GM12878 (cell line): ENCODE measurements at regions not wholly inside any gene's neighbourhood (a gene's known extent, or its start where the extent isn't known, plus 50 kb on each side); places are given as distances from the start of the nearest gene placed in this dataset.

Experiments
- ATAC-seq: fragments of 200-7000 bp; cut with Tn5 transposase; 3 replicates; pipeline ENCODE4 v1.9.1; 2020; ENCODE audit warnings: mild to moderate bottlenecking, moderate library complexity
- BruUV-seq: library from RNA; stranded (reverse); fragments of 400-500 nt; replicated peaks from 2 replicates; lab custom pipeline; 2021; lab: Mats Ljungman, UMichigan
- CTCF ChIA-PET: fragments of 300-600 bp; sonication (Branson Sonifier 250); formaldehyde crosslinking; extraction: SDS; loops from one replicate; lab custom pipeline; 2021; ENCODE audit warnings: inconsistent platforms; lab: Yijun Ruan, JAX
- POLR2A ChIA-PET: fragments of 350-600 bp; formaldehyde crosslinking; extraction: SDS; loops from one replicate; lab custom pipeline; 2021; ENCODE audit warnings: inconsistent platforms; lab: Charles Lee
- RAD21 ChIA-PET: fragments of 300-600 bp; sonication (Branson Sonifier 250); formaldehyde crosslinking; loops from one replicate; lab custom pipeline; 2023; ENCODE audit warnings: antibody characterized with exemption; ENCODE audit not compliant: unreplicated experiment; lab: Charles Lee
- SMC1A ChIA-PET: fragments of 300-600 bp; sonication (Branson Sonifier 250); formaldehyde crosslinking; loops from one replicate; lab custom pipeline; 2023; ENCODE audit not compliant: unreplicated experiment, uncharacterized antibody; lab: Charles Lee
- DNase-seq: peaks from one replicate; pipeline ENCODE4 v3.0.0-alpha.2; 2011; ENCODE audit warnings: low read depth, low spot score
- FAIRE-seq: peaks from 3 replicates; lab custom pipeline; 2011; peaks lifted over from hg19 to GRCh38; lab: Jason Lieb, UNC
- H2AFZ ChIP-seq: 2 replicates; pipeline ENCODE4 v1.6.0; 2011; ENCODE audit warnings: low read depth, low read length, control low read depth; ENCODE audit not compliant: control insufficient read depth
- H3K27ac ChIP-seq: 2 replicates; pipeline ENCODE4 v1.5.1; 2011; ENCODE audit warnings: control low read depth; ENCODE audit not compliant: control insufficient read depth, insufficient read depth
- H3K27me3 ChIP-seq, 2 experiments: replicated peaks in 1 of 2; 2 replicates each; pipeline versions ENCODE4 v1.6.0 to v1.6.1; 2011; ENCODE audit warnings: low read length in 1 of 2; ENCODE audit not compliant: control insufficient read depth in 2 of 2, insufficient read depth in 2 of 2
- H3K36me3 ChIP-seq, 2 experiments: 2 replicates each; pipeline ENCODE4 v1.5.1; 2011; ENCODE audit warnings: low read length in 1 of 2; ENCODE audit not compliant: control insufficient read depth in 2 of 2, insufficient read depth in 2 of 2
- H3K4me1 ChIP-seq: 2 replicates; pipeline ENCODE4 v1.6.1; 2011; ENCODE audit warnings: mild to moderate bottlenecking, low read length, moderate library complexity, mixed read lengths; ENCODE audit not compliant: control insufficient read depth, insufficient read depth
- H3K4me2 ChIP-seq: 2 replicates; pipeline ENCODE4 v1.6.0; 2011; ENCODE audit warnings: control low read depth; ENCODE audit not compliant: control insufficient read depth, insufficient read depth
- H3K4me3 ChIP-seq: fragments of 200-600 bp; sonication (generic); 2 replicates; pipeline ENCODE4 v1.5.1; 2016
- H3K79me2 ChIP-seq: 2 replicates; pipeline ENCODE4 v1.6.0; 2011; ENCODE audit warnings: low read length; ENCODE audit not compliant: control insufficient read depth, insufficient read depth
- H3K9ac ChIP-seq: 2 replicates; pipeline ENCODE4 v1.8.0; 2011; ENCODE audit warnings: low read length, control low read depth, mixed read lengths; ENCODE audit not compliant: control insufficient read depth, insufficient read depth
- H3K9me3 ChIP-seq: replicated peaks from 3 replicates; pipeline ENCODE4 v1.5.1; 2011; ENCODE audit warnings: mild to moderate bottlenecking, low read length; ENCODE audit not compliant: control insufficient read depth, insufficient read depth
- H4K20me1 ChIP-seq: 2 replicates; pipeline ENCODE4 v1.6.0; 2011; ENCODE audit not compliant: control insufficient read depth, insufficient read depth
- ASH2L ChIP-seq: fragments of 300-600, 200-600 bp; sonication (generic); IDR thresholded peaks from 2 replicates; pipeline ENCODE4 v1.6.1; 2017; ENCODE audit warnings: low read depth, mild to moderate bottlenecking, borderline replicate concordance
- BHLHE40 ChIP-seq, 2 experiments: fragments of 450-650 bp in 1 of 2; IDR thresholded peaks; 2 replicates each; pipeline ENCODE4 v1.6.1; 2011 to 2017; ENCODE audit warnings: low read depth in 2 of 2, borderline replicate concordance in 1 of 2, improper control_type of control experiment in 1 of 2, low read length in 1 of 2, mild to moderate bottlenecking in 1 of 2
- KDM1A ChIP-seq: fragments of 200-600 bp; sonication (generic); IDR thresholded peaks from 2 replicates; pipeline ENCODE4 v1.6.1; 2016; ENCODE audit warnings: borderline replicate concordance
- RAD21 ChIP-seq: IDR thresholded peaks from 2 replicates; pipeline ENCODE4 v1.6.1; 2011; ENCODE audit warnings: mild to moderate bottlenecking, low read depth, low read length, moderate library complexity; ENCODE audit not compliant: insufficient read depth
- ZNF24 ChIP-seq: fragments of 450-650 bp; IDR thresholded peaks from 2 replicates; pipeline ENCODE4 v1.6.1; 2017; ENCODE audit warnings: antibody characterized with exemption, mild to moderate bottlenecking
- WGBS: methylation state at CpG from one replicate; pipeline ENCODE4 v1.1.6; 2016; ENCODE audit warnings: low lambda C conversion rate; ENCODE audit not compliant: insufficient replicate concordance, insufficient coverage; ENCODE audit errors: missing lambda C conversion rate; 5-methylcytosine and 5-hydroxymethylcytosine counted together
- in situ Hi-C: fragments of 300-500 bp; cut with MboI; formaldehyde crosslinking; loops from 9 replicates; pipeline ENCODE4 v1.14.3; 2018; ENCODE audit warnings: mixed read lengths
- intact Hi-C: fragments of 100-400 bp; cut with micrococcal nuclease; formaldehyde crosslinking; loops from one replicate; pipeline ENCODE4 v1.14.2; 2022; ENCODE audit not compliant: unreplicated experiment
- TF ChIP-seq, protein P1 (sequence below): IDR thresholded peaks from 2 replicates; pipeline ENCODE4 v1.6.1; 2011; ENCODE audit warnings: borderline replicate concordance, low read depth, mild to moderate bottlenecking, moderate library complexity, mixed read lengths, low read length; ENCODE audit not compliant: insufficient read depth; ENCODE audit errors: extremely low read length
- TF ChIP-seq, protein P2 (sequence below): IDR thresholded peaks from 2 replicates; pipeline ENCODE4 v1.6.1; 2012; ENCODE audit warnings: low read depth, low read length, improper control_type of control experiment

GRCh38 chr5:173828952-173829351, 59.2 kb upstream of the CPEB4 start:
- TF ChIP-seq ZNF24 (no peak), KDM1A (no peak), RAD21 (no peak), ASH2L (no peak), BHLHE40 (IDR thresholded peaks at IDR 0.05; ENCODE audit: borderline replicate concordance in 1 of 2, low read depth in 2 of 2, low read length in 1 of 2) (no peak)
- TF ChIP-seq, protein P1, sequence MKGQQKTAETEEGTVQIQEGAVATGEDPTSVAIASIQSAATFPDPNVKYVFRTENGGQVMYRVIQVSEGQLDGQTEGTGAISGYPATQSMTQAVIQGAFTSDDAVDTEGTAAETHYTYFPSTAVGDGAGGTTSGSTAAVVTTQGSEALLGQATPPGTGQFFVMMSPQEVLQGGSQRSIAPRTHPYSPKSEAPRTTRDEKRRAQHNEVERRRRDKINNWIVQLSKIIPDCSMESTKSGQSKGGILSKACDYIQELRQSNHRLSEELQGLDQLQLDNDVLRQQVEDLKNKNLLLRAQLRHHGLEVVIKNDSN = no peak
- TF ChIP-seq, protein P2, sequence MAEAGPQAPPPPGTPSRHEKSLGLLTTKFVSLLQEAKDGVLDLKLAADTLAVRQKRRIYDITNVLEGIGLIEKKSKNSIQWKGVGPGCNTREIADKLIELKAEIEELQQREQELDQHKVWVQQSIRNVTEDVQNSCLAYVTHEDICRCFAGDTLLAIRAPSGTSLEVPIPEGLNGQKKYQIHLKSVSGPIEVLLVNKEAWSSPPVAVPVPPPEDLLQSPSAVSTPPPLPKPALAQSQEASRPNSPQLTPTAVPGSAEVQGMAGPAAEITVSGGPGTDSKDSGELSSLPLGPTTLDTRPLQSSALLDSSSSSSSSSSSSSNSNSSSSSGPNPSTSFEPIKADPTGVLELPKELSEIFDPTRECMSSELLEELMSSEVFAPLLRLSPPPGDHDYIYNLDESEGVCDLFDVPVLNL = no peak
- H3K4me1 ChIP-seq = peaks cover 43% of the 10 kb centered on the region
- intact Hi-C loops = no loop called here

More at GRCh38 chr5:173828952-173829351, 59.2 kb upstream of the CPEB4 start:
- Histone ChIP-seq H3K4me3 (no peak overlapping the region), H3K9me3 (peaks cover 2% of the 10 kb centered on the region; the same call in 2 of the 3 replicates), H3K9ac (no peak overlapping the region), H3K79me2 (no peaks in the 10 kb centered on the region), H3K36me3 (no peaks in the 10 kb centered on the region), H4K20me1 (no peaks in the 10 kb centered on the region), H3K4me2 (no peak overlapping the region), H3K27me3 (no peaks in the 10 kb centered on the region), H3K27ac (no peak overlapping the region), H2AFZ (no peak overlapping the region)
- RAD21 ChIA-PET = interaction anchor here (1.2 to 15.3 kb wide), 4 partner anchors 7 to 95 kb away, joined by 3 to 395 read pairs (median 17); partner anchors contain the start of gene CPEB4
- ATAC-seq (no peak), DNase-seq (no peak), FAIRE-seq (no peak)
- 53% methylated on average over 1 of the region's 1 CpG for WGBS
- CTCF ChIA-PET = interaction anchor here (0.7 to 5.2 kb wide), 8 partner anchors 10 to 213 kb away, joined by 3 to 29 read pairs (median 6); no protein-coding TSS in a partner anchor
- BruUV-seq = no TSS peak
- POLR2A ChIA-PET = interaction anchor here (1.3 to 15.5 kb wide), 4 partner anchors 8 to 86 kb away, joined by 3 to 240 read pairs (median 7); partner anchors contain the start of gene CPEB4
- in situ Hi-C loops = no loop called here
- SMC1A ChIA-PET = interaction anchor here (1.1 to 19.8 kb wide), 11 partner anchors 6 to 95 kb away, joined by 3 to 283 read pairs (median 19); partner anchors contain the start of gene CPEB4
